ENCODE measurements at regions not wholly inside any gene's neighbourhood (a gene's known extent, or its start where the extent isn't known, plus 50 kb on each side); places are given as distances from the start of the nearest gene placed in this dataset.

GRCh38 chr2:145060876-145061275, 541.0 kb upstream of the ZEB2 start:
- Histone ChIP-seq H2AFZ (ENCODE audit: low read depth, low read length) (no peak overlapping the region), H2BK15ac (ENCODE audit: low read depth, poor library complexity, severe bottlenecking) (no peak overlapping the region), H3K9ac (ENCODE audit: low read length) (no peak overlapping the region), H4K8ac (ENCODE audit: low read length) (no peak overlapping the region), H3K4me3 (ENCODE audit: insufficient read depth in 1 of 2, low read depth in 1 of 2, low read length in 2 of 2) (no peak overlapping the region), H4K91ac (ENCODE audit: low read length) (no peak overlapping the region), H2BK12ac (ENCODE audit: low read length in 2 of 2) (no peak overlapping the region), H2BK5ac (ENCODE audit: low read depth, low read length, poor library complexity, severe bottlenecking) (no peak overlapping the region), H3K36me3 (ENCODE audit: control insufficient read depth in 1 of 2, insufficient read depth in 2 of 2, low read depth in 1 of 2, low read length in 2 of 2) (no peaks in the 10 kb centered on the region), H3K23ac (ENCODE audit: low read length in 2 of 2) (no peak overlapping the region), H3K79me1 (replicated peaks; ENCODE audit: low read length, poor library complexity, severe bottlenecking) (peaks cover 2% of the 10 kb centered on the region), H3K4ac (ENCODE audit: low read depth in 1 of 2, low read length in 2 of 2) (no peak overlapping the region), H3K4me2 (ENCODE audit: low read length, poor library complexity, severe bottlenecking) (no peak overlapping the region), H3K9me3 (ENCODE audit: control insufficient read depth, low read length) (peaks cover 20% of the 10 kb centered on the region), H2BK120ac (ENCODE audit: low read depth, low read length) (no peak overlapping the region), H3K4me1 (ENCODE audit: control insufficient read depth, insufficient read depth, low read depth, low read length) (no peaks in the 10 kb centered on the region), H3K18ac (ENCODE audit: low read depth in 1 of 2, low read length in 2 of 2) (no peak overlapping the region), H3K14ac (ENCODE audit: low read length in 2 of 2) (no peak overlapping the region), H2AK5ac (ENCODE audit: low read length, severe bottlenecking) (no peak overlapping the region), H3K27ac (ENCODE audit: low read length, poor library complexity, severe bottlenecking) (no peak overlapping the region), H3K27me3 (ENCODE audit: control insufficient read depth in 1 of 2, insufficient read depth in 1 of 2, low read length in 2 of 2) (no peaks in the 10 kb centered on the region)
- WGBS, result 93% methylated on average over 3 of the region's 3 CpGs
- DNase-seq, result no peak

GRCh38 chr2:145059914-145060313, 540.0 kb upstream of the ZEB2 start:
- no peak for DNase-seq
- WGBS, result 95% methylated on average over 1 of the region's 2 CpGs
- Histone ChIP-seq H4K8ac (ENCODE audit: low read length) (no peak overlapping the region), H2BK5ac (ENCODE audit: low read depth, low read length, poor library complexity, severe bottlenecking) (no peak overlapping the region), H2AFZ (ENCODE audit: low read depth, low read length) (no peak overlapping the region), H2BK12ac (ENCODE audit: low read length in 2 of 2) (no peak overlapping the region), H3K4me3 (ENCODE audit: insufficient read depth in 1 of 2, low read depth in 1 of 2, low read length in 2 of 2) (no peak overlapping the region), H3K9ac (ENCODE audit: low read length) (no peak overlapping the region), H3K36me3 (ENCODE audit: control insufficient read depth in 1 of 2, insufficient read depth in 2 of 2, low read depth in 1 of 2, low read length in 2 of 2) (no peaks in the 10 kb centered on the region), H3K4ac (ENCODE audit: low read depth in 1 of 2, low read length in 2 of 2) (no peak overlapping the region), H2AK5ac (ENCODE audit: low read length, severe bottlenecking) (no peak overlapping the region), H2BK120ac (ENCODE audit: low read depth, low read length) (no peak overlapping the region), H3K27me3 (ENCODE audit: control insufficient read depth in 1 of 2, insufficient read depth in 1 of 2, low read length in 2 of 2) (no peaks in the 10 kb centered on the region), H3K14ac (ENCODE audit: low read length in 2 of 2) (no peak overlapping the region), H3K23ac (ENCODE audit: low read length in 2 of 2) (no peak overlapping the region), H3K79me1 (replicated peaks; ENCODE audit: low read length, poor library complexity, severe bottlenecking) (peaks cover 2% of the 10 kb centered on the region), H3K18ac (ENCODE audit: low read depth in 1 of 2, low read length in 2 of 2) (no peak overlapping the region), H3K9me3 (ENCODE audit: control insufficient read depth, low read length) (peaks cover 25% of the 10 kb centered on the region), H3K4me1 (ENCODE audit: control insufficient read depth, insufficient read depth, low read depth, low read length) (no peaks in the 10 kb centered on the region), H3K27ac (ENCODE audit: low read length, poor library complexity, severe bottlenecking) (no peak overlapping the region), H2BK15ac (ENCODE audit: low read depth, poor library complexity, severe bottlenecking) (no peak overlapping the region), H3K4me2 (ENCODE audit: low read length, poor library complexity, severe bottlenecking) (no peak overlapping the region), H4K91ac (ENCODE audit: low read length) (no peak overlapping the region)

- Histone ChIP-seq H4K91ac (ENCODE audit: low read length) (no peak overlapping the region), H4K8ac (ENCODE audit: low read length) (no peak overlapping the region), H3K4ac (ENCODE audit: low read depth in 1 of 2, low read length in 2 of 2) (no peak overlapping the region), H2AFZ (ENCODE audit: low read depth, low read length) (no peak overlapping the region), H3K9me3 (ENCODE audit: control insufficient read depth, low read length) (peaks cover 26% of the 10 kb centered on the region), H3K36me3 (ENCODE audit: control insufficient read depth in 1 of 2, insufficient read depth in 2 of 2, low read depth in 1 of 2, low read length in 2 of 2) (no peaks in the 10 kb centered on the region), H3K27ac (ENCODE audit: low read length, poor library complexity, severe bottlenecking) (no peak overlapping the region), H2BK5ac (ENCODE audit: low read depth, low read length, poor library complexity, severe bottlenecking) (no peak overlapping the region), H2AK5ac (ENCODE audit: low read length, severe bottlenecking) (no peak overlapping the region), H3K4me2 (ENCODE audit: low read length, poor library complexity, severe bottlenecking) (no peak overlapping the region), H2BK120ac (ENCODE audit: low read depth, low read length) (no peak overlapping the region), H3K23ac (ENCODE audit: low read length in 2 of 2) (no peak overlapping the region), H3K14ac (ENCODE audit: low read length in 2 of 2) (no peak overlapping the region), H3K18ac (ENCODE audit: low read depth in 1 of 2, low read length in 2 of 2) (no peak overlapping the region), H3K4me1 (ENCODE audit: control insufficient read depth, insufficient read depth, low read depth, low read length) (no peaks in the 10 kb centered on the region), H2BK15ac (ENCODE audit: low read depth, poor library complexity, severe bottlenecking) (no peak overlapping the region), H3K27me3 (ENCODE audit: control insufficient read depth in 1 of 2, insufficient read depth in 1 of 2, low read length in 2 of 2) (no peaks in the 10 kb centered on the region), H3K4me3 (ENCODE audit: insufficient read depth in 1 of 2, low read depth in 1 of 2, low read length in 2 of 2) (no peak overlapping the region), H3K79me1 (replicated peaks; ENCODE audit: low read length, poor library complexity, severe bottlenecking) (peaks cover 2% of the 10 kb centered on the region), H2BK12ac (ENCODE audit: low read length in 2 of 2) (no peak overlapping the region), H3K9ac (ENCODE audit: low read length) (no peak overlapping the region)
- no peak for DNase-seq
- 100% methylated on average over 1 of the region's 1 CpG for whole genome bisulfite sequencing
Measured at GRCh38 chr2:145059343-145059742, 539.4 kb upstream of the ZEB2 start.

GRCh38 chr2:145058457-145058856, 538.5 kb upstream of the ZEB2 start:
- Histone ChIP-seq H2AK5ac (ENCODE audit: low read length, severe bottlenecking) (no peak overlapping the region), H3K23ac (ENCODE audit: low read length in 2 of 2) (no peak overlapping the region), H4K8ac (ENCODE audit: low read length) (no peak overlapping the region), H2AFZ (ENCODE audit: low read depth, low read length) (no peak overlapping the region), H3K14ac (ENCODE audit: low read length in 2 of 2) (no peak overlapping the region), H2BK120ac (ENCODE audit: low read depth, low read length) (no peak overlapping the region), H3K27me3 (ENCODE audit: control insufficient read depth in 1 of 2, insufficient read depth in 1 of 2, low read length in 2 of 2) (no peaks in the 10 kb centered on the region), H2BK5ac (ENCODE audit: low read depth, low read length, poor library complexity, severe bottlenecking) (no peak overlapping the region), H3K4me1 (ENCODE audit: control insufficient read depth, insufficient read depth, low read depth, low read length) (no peaks in the 10 kb centered on the region), H4K91ac (ENCODE audit: low read length) (no peak overlapping the region), H3K27ac (ENCODE audit: low read length, poor library complexity, severe bottlenecking) (no peak overlapping the region), H3K9me3 (ENCODE audit: control insufficient read depth, low read length) (peaks cover 26% of the 10 kb centered on the region), H2BK15ac (ENCODE audit: low read depth, poor library complexity, severe bottlenecking) (no peak overlapping the region), H3K4me2 (ENCODE audit: low read length, poor library complexity, severe bottlenecking) (no peak overlapping the region), H3K9ac (ENCODE audit: low read length) (no peak overlapping the region), H3K36me3 (ENCODE audit: control insufficient read depth in 1 of 2, insufficient read depth in 2 of 2, low read depth in 1 of 2, low read length in 2 of 2) (no peaks in the 10 kb centered on the region), H3K79me1 (replicated peaks; ENCODE audit: low read length, poor library complexity, severe bottlenecking) (peaks cover 2% of the 10 kb centered on the region), H3K4ac (ENCODE audit: low read depth in 1 of 2, low read length in 2 of 2) (no peak overlapping the region), H2BK12ac (ENCODE audit: low read length in 2 of 2) (no peak overlapping the region), H3K18ac (ENCODE audit: low read depth in 1 of 2, low read length in 2 of 2) (no peak overlapping the region), H3K4me3 (ENCODE audit: insufficient read depth in 1 of 2, low read depth in 1 of 2, low read length in 2 of 2) (no peak overlapping the region)
- DNase-seq, result no peak
- no CpG with 5 or more reads among the region's 1 CpG for WGBS
